Stomach (tissue), 4 donors: ENCODE measurements at regions not wholly inside any gene's neighbourhood (a gene's known extent, or its start where the extent isn't known, plus 50 kb on each side); places are given as distances from the start of the nearest gene placed in this dataset.

Source experiments
- CTCF ChIP-seq, 7 experiments: fragments of 450-650 bp in 4 of 7; fragments of 200-600 bp in 3 of 7; sonication (generic) in 3 of 7; IDR thresholded peaks; one replicate each; pipeline ENCODE4 v1.5.1; 2016 to 2019; ENCODE audit warnings: antibody characterized with exemption in 7 of 7, control low read depth in 2 of 7, mild to moderate bottlenecking in 1 of 7
- EP300 ChIP-seq: sonication (generic); formaldehyde crosslinking; IDR thresholded peaks from one replicate; pipeline ENCODE4 v1.6.1; 2017; ENCODE audit warnings: antibody characterized with exemption
- POLR2A ChIP-seq, 4 donors: fragments of 450-650 bp; IDR thresholded peaks; one replicate each; pipeline ENCODE4 v1.6.1; 2016; ENCODE audit warnings: antibody characterized with exemption in 4 of 4, control low read depth in 2 of 4, mild to moderate bottlenecking in 1 of 4, moderate library complexity in 1 of 4
- POLR2AphosphoS5 ChIP-seq, 3 donors: sonication (generic); formaldehyde crosslinking; IDR thresholded peaks; one replicate each; pipeline ENCODE4 v1.6.1; 2016; ENCODE audit warnings: antibody characterized with exemption in 3 of 3

GRCh38 chr11:115745610-115746512 lies 241.6 kb upstream of the CADM1 start:
- TF ChIP-seq POLR2AphosphoS5 (IDR thresholded peaks at IDR 0.05) (no peak), CTCF (IDR thresholded peaks at IDR 0.05) (no peak), EP300 (no peak), POLR2A (IDR thresholded peaks at IDR 0.05) (no peak)
